NCI-H1694 treated with DMSO at 0.1 percent for 48 hours (cell line): ENCODE measurements at regions not wholly inside any gene's neighbourhood (a gene's known extent, or its start where the extent isn't known, plus 50 kb on each side); places are given as distances from the start of the nearest gene placed in this dataset.
A peak's percentile ranks its signal among the peaks of the same experiment; 100 is the strongest.

Experiments used
- DNase-seq: peaks from one replicate; lab custom pipeline; 2025; lab: John Stamatoyannopoulos, UW

DNA sequence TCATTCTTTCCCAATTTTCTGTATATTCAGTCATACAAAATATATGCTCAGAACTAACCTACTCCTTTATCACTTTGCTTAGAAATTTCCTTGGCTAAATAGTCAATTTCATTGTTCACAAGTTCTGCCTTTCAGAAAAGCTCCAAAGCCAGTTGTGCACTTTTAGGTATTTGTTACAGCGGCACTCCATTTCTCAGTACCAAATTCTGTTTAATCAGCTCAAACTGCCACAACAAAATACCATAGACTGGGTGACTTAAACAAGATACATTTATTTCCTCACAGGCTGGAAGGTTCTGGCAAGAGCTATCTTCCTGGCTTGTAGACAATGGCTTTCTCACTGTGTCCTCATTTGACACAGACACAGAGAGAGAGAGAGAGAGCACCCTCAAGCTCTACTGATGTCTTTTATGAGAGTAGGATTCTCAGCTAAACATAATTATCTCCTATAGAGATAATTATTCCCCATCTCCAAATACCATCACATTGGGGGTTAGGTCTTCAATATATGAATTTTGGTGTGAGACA, 188.8 kb upstream of the FSTL5 start:
- DNase-seq: no peak

GRCh38 chr4:162350331-162350730, 186.5 kb upstream of the FSTL5 start:
- DNase-seq: no peak

DNA sequence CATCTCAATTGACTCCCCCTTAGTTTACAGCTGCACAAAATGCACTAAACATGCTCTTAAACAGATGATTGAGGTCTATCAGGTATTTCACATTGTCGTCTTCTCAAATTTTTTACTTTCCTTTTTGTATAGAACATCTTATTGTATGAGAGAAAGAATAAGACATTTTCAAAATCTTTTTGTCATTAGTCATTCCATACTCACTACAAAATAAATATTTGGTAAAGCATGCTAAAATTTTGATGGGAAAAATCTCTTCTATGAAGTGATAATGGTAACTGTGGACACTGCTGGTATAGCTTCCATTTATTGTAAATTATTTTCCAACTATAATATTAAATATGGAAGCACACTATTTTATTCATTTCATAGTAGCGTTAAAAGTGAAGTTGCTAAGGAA, 185.6 kb upstream of the FSTL5 start:
- no peak for DNase-seq

GRCh38 chr4:162347842-162348213, 184.0 kb upstream of the FSTL5 start:
- DNase-seq: no peak

DNA sequence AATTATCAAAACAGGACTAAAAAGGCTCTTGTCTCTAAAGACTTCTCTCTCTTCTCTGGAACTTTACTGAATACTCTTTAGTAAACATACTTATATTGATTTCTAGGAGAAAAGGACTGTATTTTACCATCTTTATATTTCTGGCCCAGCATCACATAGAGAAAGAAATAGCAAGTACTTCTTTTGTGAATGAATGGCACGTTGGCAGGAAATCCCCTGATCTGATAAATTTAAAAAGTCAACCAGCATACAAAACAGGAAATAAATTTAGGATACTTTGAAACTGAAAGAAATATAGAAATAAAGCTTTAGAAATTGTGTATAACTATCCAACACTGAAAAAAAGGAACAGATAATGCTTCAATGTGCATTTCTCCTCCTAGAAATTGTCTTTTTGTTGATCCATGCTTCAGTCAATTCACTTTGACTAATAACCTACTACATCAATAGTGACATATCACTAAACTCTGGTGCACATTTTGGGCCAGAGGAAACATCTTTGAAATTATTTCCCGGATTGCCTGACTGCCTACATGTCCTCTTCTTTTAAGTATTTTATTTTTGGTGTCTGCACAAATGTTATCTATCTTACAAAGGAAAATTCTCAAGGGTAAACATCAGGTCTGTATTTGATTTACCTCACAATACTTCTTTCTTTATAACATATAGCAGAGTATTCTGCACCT, 183.5 kb upstream of the FSTL5 start:
- DNase-seq: no peak

- no peak for DNase-seq
Measured at GRCh38 chr4:162343967-162344366, 180.2 kb upstream of the FSTL5 start.

GRCh38 chr4:162341533-162341932, 177.7 kb upstream of the FSTL5 start:
- DNase-seq: no peak

- no peak for DNase-seq
Measured at GRCh38 chr4:162323919-162324318, 160.1 kb upstream of the FSTL5 start.

GRCh38 chr4:162322054-162322453, 158.3 kb upstream of the FSTL5 start:
- no peak for DNase-seq

- no peak for DNase-seq
Measured at GRCh38 chr4:162285753-162286152, 122.0 kb upstream of the FSTL5 start.

DNA sequence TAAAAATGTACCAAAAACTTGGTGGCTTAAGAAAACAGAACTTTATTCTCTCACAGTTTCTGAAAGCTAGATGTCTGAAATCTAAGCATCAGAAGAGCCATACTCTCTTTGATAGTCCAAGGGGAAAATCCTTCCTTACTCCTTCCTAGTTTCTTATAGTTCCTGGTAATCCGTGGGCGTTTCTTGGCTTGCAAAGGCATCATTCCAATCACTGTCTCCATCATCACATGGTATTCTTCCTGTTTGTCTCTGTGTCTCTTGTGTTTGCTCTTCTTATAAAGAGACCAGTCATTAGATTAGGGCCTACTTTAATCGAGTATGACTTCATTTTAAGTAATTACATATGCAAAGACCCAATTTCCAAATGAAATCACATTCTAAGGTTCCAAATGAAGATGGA, 118.9 kb upstream of the FSTL5 start:
- no peak for DNase-seq

DNA sequence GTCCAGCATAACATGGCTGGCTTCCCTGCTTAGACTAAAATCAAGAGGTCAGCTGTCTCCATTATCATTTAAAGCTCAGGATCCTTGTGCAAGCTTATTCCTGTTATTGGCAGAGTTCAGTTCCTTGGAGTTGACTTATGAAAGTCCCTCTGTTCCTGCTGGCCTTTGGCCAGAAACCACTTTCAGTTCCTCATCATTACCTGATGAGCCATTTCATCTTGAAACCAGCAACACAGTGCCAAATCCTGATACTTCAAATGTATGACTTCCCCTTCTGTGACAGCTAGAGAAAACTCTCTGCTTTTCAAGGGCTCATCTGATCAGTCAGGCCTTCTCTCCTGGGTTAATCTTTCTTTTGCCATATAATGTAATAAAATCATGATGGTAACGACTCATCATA, 110.6 kb upstream of the FSTL5 start:
- DNase-seq: peak; percentile 1

GRCh38 chr4:162272215-162272614, 108.4 kb upstream of the FSTL5 start:
- no peak for DNase-seq

DNA sequence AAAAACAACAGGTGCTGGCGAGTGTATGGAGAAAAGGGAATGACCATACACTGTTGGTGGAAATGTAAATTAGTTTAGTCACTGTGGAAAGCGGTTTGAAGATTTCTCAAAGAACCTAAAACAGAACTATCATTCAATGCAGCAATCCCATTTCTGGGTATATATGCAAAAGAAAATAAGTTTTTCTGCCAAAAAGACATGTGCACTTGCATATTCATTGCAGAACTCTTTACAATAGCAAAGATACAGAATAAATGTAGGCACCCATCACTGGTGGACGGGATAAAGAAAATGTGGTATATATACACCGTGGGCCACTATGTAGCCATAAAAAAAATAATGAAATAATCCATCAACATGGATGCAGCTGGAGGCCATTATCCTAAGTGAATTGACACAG, 105.1 kb upstream of the FSTL5 start:
- DNase-seq: no peak

DNA sequence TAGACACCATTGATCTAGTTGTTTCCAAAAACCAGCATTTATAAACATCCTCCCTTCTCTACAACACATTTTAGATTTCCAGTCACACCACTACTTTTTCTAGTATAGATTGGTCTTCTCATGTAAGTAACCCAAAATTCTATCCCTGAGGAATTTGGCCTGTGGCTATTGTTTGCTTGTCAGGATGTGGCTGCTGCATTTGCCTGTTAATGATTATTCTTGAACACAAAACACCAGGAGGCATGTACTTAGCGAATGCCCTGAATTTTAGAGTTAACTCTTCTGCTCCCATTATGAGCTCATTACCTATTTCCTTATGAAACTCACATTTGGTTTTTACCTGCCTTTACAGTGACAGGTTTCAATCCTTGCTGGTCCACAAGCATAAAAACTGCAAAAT, 102.0 kb upstream of the FSTL5 start:
- DNase-seq: no peak

DNA sequence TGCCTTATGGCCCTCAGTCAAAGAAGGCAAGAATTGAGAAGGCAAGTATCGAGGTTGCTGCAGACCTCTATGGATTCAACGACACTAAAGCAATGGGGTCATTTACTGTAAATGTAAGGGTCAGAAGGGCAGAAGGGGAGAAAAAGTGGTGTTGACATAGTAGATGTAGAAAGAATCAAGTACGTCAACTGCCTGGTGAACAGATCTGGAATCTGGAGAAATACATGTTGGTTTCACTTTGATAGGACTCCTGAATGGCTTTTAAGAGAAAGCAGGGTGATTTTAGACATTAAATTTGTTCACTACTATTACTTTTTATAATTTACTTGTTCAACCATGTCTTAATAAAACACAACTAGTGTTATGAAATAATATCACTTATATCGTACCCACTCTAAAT, 81.3 kb upstream of the FSTL5 start:
- no peak for DNase-seq

- no peak for DNase-seq
Measured at GRCh38 chr4:162241857-162242256, 78.1 kb upstream of the FSTL5 start.

DNA sequence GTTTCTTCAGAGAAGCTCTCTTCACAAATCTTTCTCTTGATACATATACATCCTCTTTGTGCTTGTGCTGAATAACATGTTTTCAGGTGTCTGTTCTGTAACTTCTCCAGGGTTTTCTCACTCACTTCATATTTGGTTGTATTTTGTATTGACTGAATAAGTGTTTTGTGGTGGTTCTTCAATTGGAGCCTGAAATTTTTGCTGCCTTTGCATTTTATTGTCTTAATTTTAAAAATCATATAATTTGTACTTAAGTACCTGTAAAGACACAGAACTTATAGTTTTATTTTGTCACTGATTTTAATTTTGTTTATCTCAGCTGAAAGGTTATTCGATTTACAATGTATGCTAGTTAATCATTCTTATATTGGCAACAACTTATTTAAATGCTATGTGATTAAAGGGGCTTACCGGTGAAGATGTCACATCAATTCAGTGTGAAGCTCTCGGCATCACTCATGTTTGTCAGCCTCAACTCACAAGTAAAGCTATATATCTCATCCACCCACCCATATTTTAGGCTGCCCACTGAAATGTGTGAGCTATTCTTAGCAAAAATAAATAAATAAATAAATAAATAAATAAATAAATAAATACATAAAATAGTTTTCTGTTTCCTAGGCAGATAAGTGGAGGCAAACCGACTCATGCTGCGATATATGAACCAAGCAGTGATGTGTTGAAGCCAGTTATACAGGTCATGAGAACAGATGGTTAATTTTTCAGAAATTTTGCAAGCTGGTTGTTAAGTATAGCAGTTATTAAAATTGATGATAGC, 76.4 kb upstream of the FSTL5 start:
- DNase-seq: no peak

DNA sequence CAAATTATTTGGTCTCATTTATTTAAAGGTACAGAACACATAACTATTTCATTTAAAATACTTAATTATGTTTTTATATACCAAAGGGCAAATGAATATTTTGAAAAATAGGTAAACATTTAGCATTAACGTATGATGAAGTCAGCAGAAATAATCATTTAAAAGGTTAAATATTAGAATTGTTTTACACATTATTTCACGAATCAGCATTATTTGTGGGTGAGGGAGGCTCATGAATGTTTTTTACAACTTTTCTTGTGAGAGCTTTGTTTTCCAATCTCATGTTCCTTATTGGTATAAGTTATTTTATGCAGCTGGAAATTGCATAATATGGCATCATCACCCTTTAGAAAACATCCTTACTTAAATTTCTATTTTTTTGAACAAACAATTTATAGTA, 73.9 kb upstream of the FSTL5 start:
- DNase-seq: no peak

GRCh38 chr4:162234595-162234994, 70.8 kb upstream of the FSTL5 start:
- no peak for DNase-seq

DNA sequence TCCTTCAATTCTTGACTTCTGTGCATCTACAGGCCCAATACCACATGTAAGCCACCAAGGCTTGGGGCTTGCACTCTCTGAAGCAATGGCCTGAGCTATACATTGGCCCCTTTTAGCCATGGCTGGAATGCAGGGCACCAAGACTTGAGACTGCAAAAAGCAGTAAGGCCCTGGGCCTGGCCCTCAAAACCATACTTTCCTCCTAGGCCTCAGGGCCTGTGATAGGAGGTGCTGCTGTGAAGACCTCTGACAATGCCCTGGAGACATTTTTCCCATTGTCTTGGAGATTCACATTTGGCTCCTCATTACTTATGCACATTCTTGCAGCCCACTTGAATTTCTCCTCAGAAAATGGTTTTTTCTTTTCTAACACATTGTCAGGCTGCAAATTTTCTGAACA, 68.5 kb upstream of the FSTL5 start:
- no peak for DNase-seq

DNA sequence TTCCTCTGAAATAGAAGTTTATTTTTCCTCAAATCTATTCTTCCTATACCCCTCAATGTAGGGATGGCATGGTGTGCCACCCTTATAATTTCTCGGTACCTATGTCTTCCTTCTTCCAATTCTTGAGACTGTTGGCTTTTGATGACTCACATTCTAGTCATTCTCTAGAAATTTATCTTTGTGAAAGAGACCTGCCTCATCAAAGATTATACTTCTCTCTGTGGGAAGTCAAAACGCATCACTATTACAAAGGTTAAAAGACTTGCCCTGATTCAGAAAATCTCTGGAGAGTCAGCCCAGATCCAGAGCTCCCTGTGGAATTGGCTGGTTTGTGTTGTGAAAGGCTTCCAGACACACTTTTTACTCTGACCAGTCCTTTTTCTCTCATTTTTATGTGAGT, 65.9 kb upstream of the FSTL5 start:
- no peak for DNase-seq

DNA sequence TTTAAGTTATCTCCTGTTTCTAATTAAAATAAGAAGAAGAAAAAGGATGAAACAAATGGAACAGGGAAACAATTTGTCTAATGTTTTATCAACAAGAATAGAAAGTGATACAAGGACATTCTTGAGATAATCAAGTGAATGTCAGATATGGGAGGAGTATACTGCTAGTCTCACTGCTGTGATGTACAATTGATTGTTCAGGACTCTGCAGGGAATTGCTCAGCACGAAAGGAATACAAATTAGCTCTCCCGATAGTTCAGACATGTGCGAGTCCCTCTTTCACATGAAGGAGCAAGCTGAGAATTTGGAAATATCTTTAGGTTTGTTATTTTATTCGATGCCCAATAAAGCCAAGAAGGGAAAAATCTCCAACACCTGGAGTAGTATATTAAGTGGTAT, 57.3 kb upstream of the FSTL5 start:
- no peak for DNase-seq
